ENCODE measurements at regions not wholly inside any gene's neighbourhood (a gene's known extent, or its start where the extent isn't known, plus 50 kb on each side); places are given as distances from the start of the nearest gene placed in this dataset.

GRCh38 chr19:13707915-13708314 is 56.4 kb upstream of the MRI1 start:
- TF ChIP-seq CTCF (IDR thresholded peaks at IDR 0.05): no peak
- no peak for TF ChIP-seq POLR2A (IDR thresholded peaks at IDR 0.05)
- TF ChIP-seq EP300 (IDR thresholded peaks at IDR 0.05): no peak
